ENCODE measurements at regions not wholly inside any gene's neighbourhood (a gene's known extent, or its start where the extent isn't known, plus 50 kb on each side); places are given as distances from the start of the nearest gene placed in this dataset.

DNA sequence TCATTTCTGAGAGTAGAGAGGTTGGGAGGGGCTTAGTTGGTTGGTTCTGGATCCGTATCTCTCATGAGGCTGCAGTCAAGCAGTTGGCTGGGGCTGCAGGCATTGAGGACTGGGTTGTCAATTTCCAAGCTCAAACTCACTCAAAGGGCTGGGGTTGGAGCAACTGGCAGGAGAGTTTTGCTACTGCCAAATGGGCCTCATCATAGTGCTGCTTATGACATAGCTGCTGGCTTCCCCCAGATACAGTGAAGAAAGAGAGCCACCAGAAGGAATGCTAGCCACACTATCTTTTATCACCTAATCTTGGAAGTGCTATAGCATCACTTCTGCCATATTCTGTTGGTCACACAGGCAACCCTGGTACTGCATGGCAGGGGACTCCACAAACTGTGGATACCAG, 363.5 kb upstream of the USP24 start:
- DNase-seq (ENCODE audit: low read depth, low spot score), result no peak
- no peak overlapping the region for H3K9ac ChIP-seq (ENCODE audit: insufficient read length, low read depth)
- H3K4me3 ChIP-seq (ENCODE audit: insufficient read length, low read depth), result no peak overlapping the region
- no peaks in the 10 kb centered on the region for H3K4me1 ChIP-seq (ENCODE audit: insufficient read depth, insufficient read length)
- H3K9me3 ChIP-seq (ENCODE audit: insufficient read depth, low read length), result no peaks in the 10 kb centered on the region
- H3K36me3 ChIP-seq (ENCODE audit: insufficient read depth, insufficient read length, low read length), result no peaks in the 10 kb centered on the region
- no peaks in the 10 kb centered on the region for H3K27me3 ChIP-seq (ENCODE audit: insufficient read depth, insufficient read length)
- TF ChIP-seq YY1 (IDR thresholded peaks at IDR 0.05; ENCODE audit: insufficient read depth, insufficient read length) (no peak), SUZ12 (IDR thresholded peaks at IDR 0.05; ENCODE audit: extremely low read depth, insufficient read depth, insufficient read length) (no peak), ZNF274 (IDR thresholded peaks at IDR 0.05; ENCODE audit: low read depth, low read length) (no peak)

DNA sequence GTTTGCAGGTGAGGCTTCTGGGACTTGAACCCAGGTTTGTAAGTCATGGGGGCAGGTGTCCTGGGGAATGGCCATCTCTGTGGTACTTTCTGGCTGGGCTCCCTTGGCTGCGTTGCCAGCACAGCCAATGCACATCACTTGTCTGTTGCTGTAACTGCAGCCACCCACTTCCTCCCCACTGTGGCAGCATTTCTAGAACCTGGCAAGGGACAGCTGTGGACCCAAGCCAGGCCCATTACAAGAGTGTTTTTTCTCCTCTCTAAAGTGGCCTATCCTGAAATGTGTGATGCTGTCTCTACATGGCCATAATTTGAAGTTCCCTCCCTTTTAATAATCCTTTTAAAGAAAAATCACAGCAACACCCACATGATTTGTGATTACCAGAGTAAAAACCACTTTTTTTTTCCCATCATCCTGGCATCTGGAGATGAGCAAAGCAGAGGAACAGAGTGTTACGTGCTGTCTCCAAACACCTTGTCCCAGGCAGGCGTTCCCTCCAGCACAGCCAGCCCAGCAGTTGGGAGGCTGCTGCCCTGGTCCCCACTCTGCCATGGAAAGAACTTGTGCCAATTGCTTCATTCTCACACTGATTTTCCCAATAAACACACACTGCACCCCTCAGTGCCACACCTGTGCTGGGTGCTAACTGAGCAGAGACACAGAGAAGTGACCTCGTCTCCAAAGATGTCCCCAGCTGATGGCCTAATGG, 360.6 kb upstream of the USP24 start:
- DNase-seq (ENCODE audit: low read depth, low spot score), result no peak
- no peaks in the 10 kb centered on the region for H3K27me3 ChIP-seq (ENCODE audit: insufficient read depth, insufficient read length)
- H3K9me3 ChIP-seq (ENCODE audit: insufficient read depth, low read length), result no peaks in the 10 kb centered on the region
- no peak overlapping the region for H3K4me3 ChIP-seq (ENCODE audit: insufficient read length, low read depth)
- TF ChIP-seq ZNF274 (IDR thresholded peaks at IDR 0.05; ENCODE audit: low read depth, low read length), result no peak
- no peak for TF ChIP-seq YY1 (IDR thresholded peaks at IDR 0.05; ENCODE audit: insufficient read depth, insufficient read length)
- TF ChIP-seq SUZ12 (IDR thresholded peaks at IDR 0.05; ENCODE audit: extremely low read depth, insufficient read depth, insufficient read length), result no peak
- no peak overlapping the region for H3K9ac ChIP-seq (ENCODE audit: insufficient read length, low read depth)
- H3K36me3 ChIP-seq (ENCODE audit: insufficient read depth, insufficient read length, low read length), result no peaks in the 10 kb centered on the region
- no peaks in the 10 kb centered on the region for H3K4me1 ChIP-seq (ENCODE audit: insufficient read depth, insufficient read length)

DNA sequence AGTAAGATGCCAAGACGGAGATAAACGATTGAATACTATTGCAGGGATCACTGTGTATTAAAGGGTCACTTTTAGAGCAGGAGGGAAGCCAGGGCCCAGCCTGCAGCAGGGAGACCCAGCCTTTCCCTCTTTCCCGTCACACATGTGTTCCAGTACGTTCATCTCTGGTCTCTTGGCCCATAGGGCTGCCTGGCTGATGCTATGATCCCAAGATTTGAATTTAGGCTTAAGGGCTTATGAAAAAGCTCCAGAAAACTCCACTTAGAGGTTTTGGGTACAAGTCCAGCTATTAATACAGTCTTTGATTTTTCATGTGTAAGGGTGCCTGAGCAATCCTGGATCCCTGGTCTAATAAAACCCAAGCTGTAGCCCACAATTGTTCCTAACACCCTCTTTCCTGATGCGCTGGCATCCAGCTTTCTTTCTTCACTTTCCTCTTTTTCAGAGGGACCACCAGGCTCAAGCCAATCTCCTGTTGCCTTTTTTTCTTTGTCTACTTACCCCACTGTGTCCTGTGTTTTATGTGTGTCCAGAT, 359.6 kb upstream of the USP24 start:
- Histone ChIP-seq H3K4me3 (ENCODE audit: insufficient read length, low read depth) (no peak overlapping the region), H3K9me3 (ENCODE audit: insufficient read depth, low read length) (no peaks in the 10 kb centered on the region), H3K36me3 (ENCODE audit: insufficient read depth, insufficient read length, low read length) (no peaks in the 10 kb centered on the region), H3K9ac (ENCODE audit: insufficient read length, low read depth) (no peak overlapping the region), H3K4me1 (ENCODE audit: insufficient read depth, insufficient read length) (no peaks in the 10 kb centered on the region), H3K27me3 (ENCODE audit: insufficient read depth, insufficient read length) (no peaks in the 10 kb centered on the region)
- no peak for DNase-seq (ENCODE audit: low read depth, low spot score)
- TF ChIP-seq YY1 (IDR thresholded peaks at IDR 0.05; ENCODE audit: insufficient read depth, insufficient read length), result no peak
- TF ChIP-seq ZNF274 (IDR thresholded peaks at IDR 0.05; ENCODE audit: low read depth, low read length), result no peak
- TF ChIP-seq SUZ12 (IDR thresholded peaks at IDR 0.05; ENCODE audit: extremely low read depth, insufficient read depth, insufficient read length), result no peak

GRCh38 chr1:55572878-55573734, 357.9 kb upstream of the USP24 start:
- no peak overlapping the region for H3K4me3 ChIP-seq (ENCODE audit: insufficient read length, low read depth)
- H3K36me3 ChIP-seq (ENCODE audit: insufficient read depth, insufficient read length, low read length), result no peaks in the 10 kb centered on the region
- no peak overlapping the region for H3K9ac ChIP-seq (ENCODE audit: insufficient read length, low read depth)
- DNase-seq (ENCODE audit: low read depth, low spot score), result no peak
- H3K4me1 ChIP-seq (ENCODE audit: insufficient read depth, insufficient read length), result no peaks in the 10 kb centered on the region
- H3K9me3 ChIP-seq (ENCODE audit: insufficient read depth, low read length), result peaks cover 8% of the 10 kb centered on the region
- no peaks in the 10 kb centered on the region for H3K27me3 ChIP-seq (ENCODE audit: insufficient read depth, insufficient read length)
- TF ChIP-seq YY1 (IDR thresholded peaks at IDR 0.05; ENCODE audit: insufficient read depth, insufficient read length) (no peak), ZNF274 (IDR thresholded peaks at IDR 0.05; ENCODE audit: low read depth, low read length) (no peak), SUZ12 (IDR thresholded peaks at IDR 0.05; ENCODE audit: extremely low read depth, insufficient read depth, insufficient read length) (no peak)

GRCh38 chr1:55571767-55572166, 356.6 kb upstream of the USP24 start:
- TF ChIP-seq YY1 (IDR thresholded peaks at IDR 0.05; ENCODE audit: insufficient read depth, insufficient read length) (no peak), ZNF274 (IDR thresholded peaks at IDR 0.05; ENCODE audit: low read depth, low read length) (no peak), SUZ12 (IDR thresholded peaks at IDR 0.05; ENCODE audit: extremely low read depth, insufficient read depth, insufficient read length) (no peak)
- no peaks in the 10 kb centered on the region for H3K4me1 ChIP-seq (ENCODE audit: insufficient read depth, insufficient read length)
- H3K36me3 ChIP-seq (ENCODE audit: insufficient read depth, insufficient read length, low read length), result no peaks in the 10 kb centered on the region
- no peak for DNase-seq (ENCODE audit: low read depth, low spot score)
- H3K27me3 ChIP-seq (ENCODE audit: insufficient read depth, insufficient read length), result no peaks in the 10 kb centered on the region
- peaks cover 22% of the 10 kb centered on the region for H3K9me3 ChIP-seq (ENCODE audit: insufficient read depth, low read length)
- H3K4me3 ChIP-seq (ENCODE audit: insufficient read length, low read depth), result no peak overlapping the region
- no peak overlapping the region for H3K9ac ChIP-seq (ENCODE audit: insufficient read length, low read depth)

DNA sequence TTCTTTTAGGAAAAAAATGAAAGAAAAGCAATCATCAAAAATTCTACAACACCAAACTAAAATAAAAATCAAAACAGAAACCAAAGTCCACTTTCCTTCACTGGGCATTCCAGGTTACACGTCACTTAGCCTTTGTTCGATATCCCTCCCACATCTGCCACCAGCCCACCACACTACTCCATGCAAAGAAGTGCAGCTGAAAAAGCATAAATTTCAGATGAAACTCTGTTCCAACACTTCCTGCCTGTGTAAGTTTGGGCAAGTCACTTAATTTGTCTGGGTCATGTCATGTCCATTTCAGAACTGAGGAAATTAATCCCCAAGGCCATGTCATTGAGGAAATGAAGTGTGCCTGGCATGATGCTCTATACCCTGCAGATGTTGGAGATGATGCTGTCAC, 354.3 kb upstream of the USP24 start:
- Histone ChIP-seq H3K36me3 (ENCODE audit: insufficient read depth, insufficient read length, low read length) (no peaks in the 10 kb centered on the region), H3K9me3 (ENCODE audit: insufficient read depth, low read length) (peaks cover 22% of the 10 kb centered on the region), H3K27me3 (ENCODE audit: insufficient read depth, insufficient read length) (no peaks in the 10 kb centered on the region), H3K4me3 (ENCODE audit: insufficient read length, low read depth) (no peak overlapping the region), H3K4me1 (ENCODE audit: insufficient read depth, insufficient read length) (no peaks in the 10 kb centered on the region), H3K9ac (ENCODE audit: insufficient read length, low read depth) (no peak overlapping the region)
- TF ChIP-seq ZNF274 (IDR thresholded peaks at IDR 0.05; ENCODE audit: low read depth, low read length) (no peak), YY1 (IDR thresholded peaks at IDR 0.05; ENCODE audit: insufficient read depth, insufficient read length) (no peak), SUZ12 (IDR thresholded peaks at IDR 0.05; ENCODE audit: extremely low read depth, insufficient read depth, insufficient read length) (no peak)
- no peak for DNase-seq (ENCODE audit: low read depth, low spot score)

- no peaks in the 10 kb centered on the region for H3K36me3 ChIP-seq (ENCODE audit: insufficient read depth, insufficient read length, low read length)
Measured at GRCh38 chr1:55568732-55569131, 353.6 kb upstream of the USP24 start.

More at GRCh38 chr1:55568732-55569131, 353.6 kb upstream of the USP24 start:
- peaks cover 22% of the 10 kb centered on the region for H3K9me3 ChIP-seq (ENCODE audit: insufficient read depth, low read length)
- H3K9ac ChIP-seq (ENCODE audit: insufficient read length, low read depth), result no peak overlapping the region
- no peak overlapping the region for H3K4me3 ChIP-seq (ENCODE audit: insufficient read length, low read depth)
- no peaks in the 10 kb centered on the region for H3K4me1 ChIP-seq (ENCODE audit: insufficient read depth, insufficient read length)
- no peak for DNase-seq (ENCODE audit: low read depth, low spot score)
- TF ChIP-seq YY1 (IDR thresholded peaks at IDR 0.05; ENCODE audit: insufficient read depth, insufficient read length), result no peak
- no peak for TF ChIP-seq SUZ12 (IDR thresholded peaks at IDR 0.05; ENCODE audit: extremely low read depth, insufficient read depth, insufficient read length)
- no peak for TF ChIP-seq ZNF274 (IDR thresholded peaks at IDR 0.05; ENCODE audit: low read depth, low read length)
- no peaks in the 10 kb centered on the region for H3K27me3 ChIP-seq (ENCODE audit: insufficient read depth, insufficient read length)

Measured in NT2/D1 (cell line).